ENCODE measurements at regions not wholly inside any gene's neighbourhood (a gene's known extent, or its start where the extent isn't known, plus 50 kb on each side); places are given as distances from the start of the nearest gene placed in this dataset.
"Not testable (repeated sequence)": the region's sequence is repeated elsewhere in the genome, so short reads cannot be mapped to it uniquely, and the experiment has no call there.

DNA sequence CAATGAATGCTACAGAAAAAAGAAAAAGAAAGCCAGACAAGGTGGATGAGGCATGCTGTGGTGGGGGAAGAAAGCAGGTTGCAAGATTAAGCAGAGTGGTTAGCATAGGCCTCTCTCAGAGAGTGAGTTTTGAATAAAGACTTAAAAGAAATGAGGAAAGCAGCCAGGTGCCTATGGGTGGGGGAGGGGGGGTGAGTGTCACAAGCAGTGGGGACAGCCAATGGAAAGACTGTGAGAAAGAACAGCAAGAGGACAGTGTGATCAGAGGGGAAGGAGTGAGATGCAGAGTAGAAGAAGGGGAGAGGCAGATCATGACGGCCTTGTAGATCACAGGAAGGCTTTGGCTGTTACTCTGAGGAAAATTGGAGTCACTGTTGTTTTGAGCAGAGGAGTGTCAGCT is 162.5 kb downstream of the SOX3 start:
- DNase-seq (ENCODE audit: low read depth in 2 of 3, low spot score in 1 of 3) = no peak

DNA sequence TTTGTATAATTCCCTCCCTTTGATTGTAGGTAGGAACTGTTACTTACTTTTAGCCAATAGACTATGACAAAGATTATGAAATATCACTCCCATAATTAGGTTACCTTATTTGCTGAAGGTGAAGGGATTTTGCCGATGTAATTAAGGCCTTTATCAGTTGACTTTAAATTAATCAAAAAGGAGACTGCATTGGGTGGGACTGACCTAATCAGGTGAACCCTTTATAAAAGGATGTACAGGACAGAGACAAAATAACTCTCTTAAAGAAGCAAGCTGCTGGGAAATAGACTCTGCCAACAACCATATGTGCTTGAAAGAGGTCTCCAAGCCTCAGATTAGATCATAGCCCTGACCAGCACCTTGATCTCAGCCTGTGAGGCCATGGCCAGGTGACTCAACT is 167.6 kb downstream of the SOX3 start:
- DNase-seq (ENCODE audit: low read depth in 2 of 3, low spot score in 1 of 3) = no peak

DNA sequence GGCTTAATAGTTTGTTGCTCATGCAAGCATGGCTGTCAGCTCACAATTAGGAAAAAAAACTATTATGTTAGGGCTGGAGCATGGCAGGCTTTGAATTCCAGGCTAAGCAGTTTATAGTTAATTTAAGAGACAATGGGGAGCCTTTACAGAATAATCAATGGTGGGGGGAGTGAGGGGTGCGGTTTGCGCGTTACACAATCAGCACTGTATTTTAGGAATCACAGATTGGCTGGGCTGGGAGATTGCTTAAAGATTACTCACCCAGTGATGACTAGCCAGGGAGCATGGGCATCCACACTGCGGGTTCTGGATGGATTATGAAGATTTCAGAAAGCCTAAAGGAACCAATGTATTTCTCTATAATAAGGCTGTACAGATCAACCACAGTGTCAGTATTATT is 186.6 kb downstream of the SOX3 start:
- DNase-seq (ENCODE audit: low read depth in 2 of 3, low spot score in 1 of 3) = no peak

- no peak for DNase-seq (ENCODE audit: low read depth in 2 of 3, low spot score in 1 of 3)
Measured at GRCh38 chrX:140317462-140317861, 187.4 kb downstream of the SOX3 start.

GRCh38 chrX:140298960-140299825 is 205.7 kb downstream of the SOX3 start:
- no peak for DNase-seq (ENCODE audit: low read depth in 2 of 3, low spot score in 1 of 3)

DNA sequence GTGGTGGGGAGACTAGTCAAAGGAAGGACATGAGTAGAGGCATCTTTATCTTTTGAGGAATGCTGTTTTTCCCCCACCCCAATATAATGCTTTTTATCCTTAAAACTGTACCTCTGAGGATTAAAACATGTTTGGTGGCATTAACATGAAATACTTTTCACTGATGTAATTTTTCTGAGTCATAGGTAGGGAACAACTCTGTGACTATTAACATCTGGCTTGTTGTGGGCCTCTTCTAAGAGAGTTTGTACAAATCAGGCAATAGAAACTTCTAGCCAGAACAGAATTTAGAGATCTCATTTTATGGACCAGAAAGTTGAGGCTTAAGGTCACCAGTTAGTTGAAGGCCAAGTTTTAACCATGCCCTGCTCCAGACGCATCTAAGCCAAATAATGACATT is 207.6 kb downstream of the SOX3 start:
- no peak for DNase-seq (ENCODE audit: low read depth in 2 of 3, low spot score in 1 of 3)

- no peak for DNase-seq (ENCODE audit: low read depth in 2 of 3, low spot score in 1 of 3)
Measured at GRCh38 chrX:140292961-140293360, 211.9 kb downstream of the SOX3 start.

DNA sequence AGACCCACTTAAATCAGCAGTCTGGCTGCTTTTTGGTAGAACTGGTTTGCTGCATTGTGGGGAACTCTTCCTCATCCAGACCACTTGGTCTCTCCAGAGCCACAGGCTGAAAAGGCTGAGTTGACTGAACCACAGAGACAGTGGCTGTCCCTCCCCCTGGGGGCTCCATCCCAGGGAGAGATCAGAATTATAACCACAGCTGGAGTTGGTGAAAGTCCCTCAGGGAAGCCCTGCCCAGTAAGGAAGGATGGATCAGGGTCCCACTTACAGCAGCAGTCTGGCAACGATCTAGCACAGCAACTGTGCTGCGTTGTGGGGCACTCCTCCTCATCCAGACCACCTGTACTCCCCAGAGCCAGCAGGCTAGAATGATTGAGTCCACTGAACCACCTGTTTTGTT is 212.7 kb downstream of the SOX3 start:
- DNase-seq (ENCODE audit: low read depth in 2 of 3, low spot score in 1 of 3) = no peak

GRCh38 chrX:140274811-140275525 is 229.9 kb downstream of the SOX3 start:
- no peak for DNase-seq (ENCODE audit: low read depth in 2 of 3, low spot score in 1 of 3)

DNA sequence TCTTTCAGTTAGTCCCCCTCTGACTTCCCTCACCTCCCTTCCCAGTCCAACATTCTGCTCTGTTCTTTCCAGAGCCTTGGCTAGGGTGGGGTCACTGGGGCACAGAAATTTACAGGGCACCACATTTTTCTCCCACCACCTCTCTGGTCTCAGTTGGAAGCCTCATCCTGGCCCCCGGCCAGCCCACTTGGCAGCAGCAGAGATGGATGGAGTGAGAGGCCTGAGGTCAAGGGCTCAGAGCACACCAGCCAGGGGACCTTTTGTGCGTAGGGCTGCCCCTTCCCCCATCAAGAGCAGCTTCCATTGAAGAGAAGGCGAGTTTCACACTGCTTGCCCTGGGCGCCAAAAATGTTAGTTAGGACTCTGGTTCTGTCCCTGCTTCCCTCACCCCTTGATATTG is 230.9 kb downstream of the SOX3 start:
- DNase-seq (ENCODE audit: low read depth in 2 of 3, low spot score in 1 of 3) = no peak

- no peak for DNase-seq (ENCODE audit: low read depth in 2 of 3, low spot score in 1 of 3)
Measured at GRCh38 chrX:140250391-140250790, 254.5 kb downstream of the SOX3 start.

- DNase-seq (ENCODE audit: low read depth in 2 of 3, low spot score in 1 of 3) = no peak
Measured at GRCh38 chrX:140249088-140249487, 255.8 kb downstream of the SOX3 start.

DNA sequence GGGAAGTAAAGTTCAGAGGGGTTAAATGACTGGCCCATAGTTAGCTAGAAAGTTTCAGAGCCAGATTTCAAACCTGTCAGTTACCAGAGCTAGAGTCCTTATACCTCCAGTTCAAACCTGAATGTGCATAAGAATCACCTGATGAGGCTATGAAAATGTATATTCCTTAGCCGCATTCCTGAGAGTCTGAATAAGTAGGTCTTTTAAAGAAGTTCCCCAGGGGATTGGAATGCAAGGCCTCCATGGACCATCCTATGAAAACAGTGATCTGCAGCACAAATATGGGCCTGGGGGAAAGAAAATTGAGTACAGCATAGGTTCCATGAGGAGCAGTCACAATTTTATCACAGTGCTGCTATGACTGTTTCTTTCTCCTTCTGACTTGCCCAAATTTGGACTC is 263.9 kb upstream of the CXorf66 start:
- DNase-seq (ENCODE audit: low read depth in 2 of 3, low spot score in 1 of 3) = no peak

DNA sequence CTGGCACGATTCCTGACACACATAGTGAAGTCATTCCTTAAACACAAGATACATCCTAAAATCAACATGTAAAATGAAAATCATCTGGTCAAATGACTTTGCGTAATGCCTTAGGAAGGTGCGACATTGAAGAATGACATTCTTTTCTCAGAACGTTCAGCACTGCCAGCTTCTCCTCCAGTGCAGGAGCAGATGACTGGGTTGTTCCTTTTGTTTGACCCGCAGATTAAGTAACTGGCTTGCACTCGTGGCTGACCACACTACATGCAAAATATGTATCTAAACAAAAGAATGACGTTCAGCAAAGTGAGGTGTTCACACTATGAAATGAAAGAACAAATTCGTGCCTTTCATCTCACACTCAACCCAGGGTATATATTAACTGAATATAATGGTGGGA is 260.7 kb upstream of the CXorf66 start:
- not testable (repeated sequence) for DNase-seq (ENCODE audit: low read depth in 2 of 3, low spot score in 1 of 3)

DNA sequence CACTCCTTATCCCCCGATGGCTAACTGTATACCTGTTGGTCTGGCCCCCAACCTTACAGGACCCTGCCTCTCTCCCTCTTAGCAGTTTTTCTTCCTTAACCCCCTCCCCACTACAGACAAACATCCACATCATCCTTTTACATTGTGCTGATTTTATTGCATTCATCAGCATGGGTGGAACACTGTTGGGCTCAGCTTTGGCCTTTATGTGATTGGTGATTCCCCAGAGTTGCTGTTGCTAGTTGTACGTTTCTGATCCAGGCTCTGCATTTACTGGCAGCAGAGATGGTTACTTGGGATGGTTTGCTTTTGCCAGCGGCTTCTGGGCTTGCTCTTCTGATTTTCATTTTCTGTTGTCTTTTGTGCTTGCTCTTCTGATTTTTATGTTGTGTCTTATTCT is 250.6 kb upstream of the CXorf66 start:
- DNase-seq (ENCODE audit: low read depth in 2 of 3, low spot score in 1 of 3) = not testable (repeated sequence)

DNA sequence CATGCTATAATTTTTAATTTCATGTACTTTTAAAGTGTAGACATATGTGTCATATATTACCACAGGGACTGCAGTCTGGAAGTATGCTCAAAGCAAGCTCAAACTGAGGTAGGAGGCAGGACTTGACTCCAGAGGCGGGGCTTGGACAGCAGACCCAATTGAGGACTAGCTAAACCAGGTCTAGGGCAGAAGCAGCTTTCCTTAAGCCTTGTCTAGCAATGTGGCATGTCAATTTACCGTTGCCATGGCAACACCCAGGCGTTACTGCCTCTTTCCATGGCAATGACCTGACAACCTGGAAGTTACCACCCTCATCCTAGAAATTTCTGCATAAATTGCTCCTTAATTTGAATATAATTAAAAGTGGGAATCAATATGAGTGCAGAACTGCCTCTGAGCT is 249.2 kb upstream of the CXorf66 start:
- not testable (repeated sequence) for DNase-seq (ENCODE audit: low read depth in 2 of 3, low spot score in 1 of 3)

GRCh38 chrX:140206657-140207056 is 241.3 kb upstream of the CXorf66 start:
- DNase-seq (ENCODE audit: low read depth in 2 of 3, low spot score in 1 of 3) = no peak

GRCh38 chrX:140190441-140191108 is 225.3 kb upstream of the CXorf66 start:
- DNase-seq (ENCODE audit: low read depth in 2 of 3, low spot score in 1 of 3) = no peak

GRCh38 chrX:140180585-140180984 is 215.3 kb upstream of the CXorf66 start:
- DNase-seq (ENCODE audit: low read depth in 2 of 3, low spot score in 1 of 3) = no peak

DNA sequence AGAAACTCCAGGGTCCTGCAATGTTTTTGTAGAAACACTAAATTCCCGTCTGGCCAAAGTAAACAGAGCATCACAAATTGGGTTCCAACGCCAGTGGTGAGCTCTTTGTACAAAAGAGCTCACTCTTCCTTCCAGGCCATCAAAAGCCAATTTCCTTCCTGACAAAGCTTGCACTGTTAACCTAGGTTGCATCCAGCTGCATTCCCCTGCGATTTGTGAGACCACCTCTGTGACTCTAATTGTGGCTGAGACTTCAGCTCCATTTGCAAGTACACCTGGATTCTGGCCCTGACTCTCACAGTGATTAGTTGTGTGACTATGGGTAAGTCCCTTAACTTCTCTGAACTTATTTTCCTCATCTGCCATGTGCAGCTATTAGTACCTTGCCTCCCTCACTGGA is 212.5 kb upstream of the CXorf66 start:
- DNase-seq (ENCODE audit: low read depth in 2 of 3, low spot score in 1 of 3) = no peak

- no peak for DNase-seq (ENCODE audit: low read depth in 2 of 3, low spot score in 1 of 3)
Measured at GRCh38 chrX:140172401-140172800, 207.1 kb upstream of the CXorf66 start.

DNA sequence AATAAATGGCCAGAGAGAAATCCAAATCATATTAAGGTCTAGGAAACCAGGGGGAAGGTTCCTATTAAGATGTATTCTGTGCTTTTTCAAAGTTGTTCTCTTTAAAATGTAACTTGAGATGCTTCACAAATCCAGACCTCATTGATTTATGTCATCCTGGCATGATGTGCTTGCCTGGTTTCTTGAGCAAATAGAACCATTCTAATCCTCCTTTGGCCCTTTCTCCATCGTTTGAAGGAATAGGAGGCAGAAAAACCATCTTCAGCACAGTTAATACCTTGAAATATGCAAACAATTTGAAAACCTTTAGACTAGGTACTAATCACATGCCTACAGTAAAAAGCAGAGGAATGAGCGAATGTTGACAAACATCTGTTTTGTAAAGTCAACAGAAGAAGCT is 202.2 kb upstream of the CXorf66 start:
- DNase-seq (ENCODE audit: low read depth in 2 of 3, low spot score in 1 of 3) = no peak

Data from stimulated activated CD4-positive, alpha-beta T cell treated with anti-CD3 and anti-CD28 coated beads, Interleukin-12 subunit alpha, Interleukin-12 subunit beta, amount 100 ng/mL, for 48 hours (primary cell).